ENCODE measurements at regions not wholly inside any gene's neighbourhood (a gene's known extent, or its start where the extent isn't known, plus 50 kb on each side); places are given as distances from the start of the nearest gene placed in this dataset.
A peak's percentile ranks its signal among the peaks of the same experiment; 100 is the strongest.
"Not testable (repeated sequence)": the region's sequence is repeated elsewhere in the genome, so short reads cannot be mapped to it uniquely, and the experiment has no call there.

DNA sequence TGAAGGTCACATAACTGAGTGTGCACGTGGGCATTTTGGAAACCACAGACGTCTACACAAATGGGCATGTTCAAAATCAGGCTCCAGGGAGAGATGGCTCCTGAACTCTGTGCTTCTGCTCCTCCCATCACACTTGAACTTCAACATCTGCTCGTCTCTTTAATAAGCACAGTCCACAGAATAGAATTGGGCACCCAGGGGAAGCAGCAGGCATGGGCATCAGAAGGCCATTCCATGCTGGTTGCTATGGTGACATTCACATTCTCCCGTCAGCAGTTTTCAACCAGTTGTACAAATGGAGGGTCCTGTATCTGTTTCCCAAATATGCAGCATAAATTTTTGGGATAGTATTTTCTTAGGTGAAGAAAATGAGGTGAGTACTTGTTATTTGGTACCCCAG lies 183.7 kb upstream of the COPS8 start:
- DNase-seq (ENCODE audit: low spot score): no peak

DNA sequence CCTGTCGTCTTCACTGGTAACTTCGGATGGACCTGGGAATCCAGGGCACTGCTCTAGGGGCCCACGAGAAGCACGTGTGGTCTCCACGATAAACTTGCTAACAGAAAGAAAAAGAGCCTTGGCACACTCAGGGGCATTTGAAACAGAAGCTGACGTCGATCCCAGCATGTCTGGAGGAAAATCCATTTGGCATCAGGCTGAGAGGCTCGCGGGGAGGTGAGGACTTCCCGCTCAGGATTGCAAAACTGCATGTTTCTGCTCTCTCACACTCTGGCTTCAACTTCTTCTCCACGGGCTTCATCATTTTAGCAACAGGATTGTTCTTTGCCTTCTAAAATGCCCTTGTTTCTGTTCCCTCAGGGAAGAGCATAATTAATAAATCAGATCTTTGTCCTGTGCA lies 181.7 kb upstream of the COPS8 start:
- DNase-seq (ENCODE audit: low spot score): peak; percentile 36

GRCh38 chr2:236904389-236905263 lies 181.1 kb upstream of the COPS8 start:
- no peak for DNase-seq (ENCODE audit: low spot score)

DNA sequence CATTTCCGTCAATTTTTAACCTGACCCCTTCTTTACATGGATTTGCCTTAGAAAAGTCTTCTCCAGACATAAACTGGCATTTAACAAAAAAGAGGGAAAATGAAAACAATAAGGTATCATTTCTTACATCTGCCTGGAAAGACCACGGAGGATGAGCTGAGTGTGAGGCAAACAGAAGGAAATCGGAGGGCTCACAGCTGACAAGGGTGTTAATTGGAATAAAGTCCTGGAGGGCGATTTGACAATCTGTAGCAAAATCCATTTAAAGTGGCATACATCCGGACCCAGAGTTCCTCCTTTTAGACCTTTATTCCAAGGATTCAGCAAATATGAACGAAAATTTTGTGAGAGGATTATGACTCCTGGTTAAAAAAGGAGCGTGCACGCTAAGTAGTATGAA lies 179.7 kb upstream of the COPS8 start:
- DNase-seq (ENCODE audit: low spot score): no peak

DNA sequence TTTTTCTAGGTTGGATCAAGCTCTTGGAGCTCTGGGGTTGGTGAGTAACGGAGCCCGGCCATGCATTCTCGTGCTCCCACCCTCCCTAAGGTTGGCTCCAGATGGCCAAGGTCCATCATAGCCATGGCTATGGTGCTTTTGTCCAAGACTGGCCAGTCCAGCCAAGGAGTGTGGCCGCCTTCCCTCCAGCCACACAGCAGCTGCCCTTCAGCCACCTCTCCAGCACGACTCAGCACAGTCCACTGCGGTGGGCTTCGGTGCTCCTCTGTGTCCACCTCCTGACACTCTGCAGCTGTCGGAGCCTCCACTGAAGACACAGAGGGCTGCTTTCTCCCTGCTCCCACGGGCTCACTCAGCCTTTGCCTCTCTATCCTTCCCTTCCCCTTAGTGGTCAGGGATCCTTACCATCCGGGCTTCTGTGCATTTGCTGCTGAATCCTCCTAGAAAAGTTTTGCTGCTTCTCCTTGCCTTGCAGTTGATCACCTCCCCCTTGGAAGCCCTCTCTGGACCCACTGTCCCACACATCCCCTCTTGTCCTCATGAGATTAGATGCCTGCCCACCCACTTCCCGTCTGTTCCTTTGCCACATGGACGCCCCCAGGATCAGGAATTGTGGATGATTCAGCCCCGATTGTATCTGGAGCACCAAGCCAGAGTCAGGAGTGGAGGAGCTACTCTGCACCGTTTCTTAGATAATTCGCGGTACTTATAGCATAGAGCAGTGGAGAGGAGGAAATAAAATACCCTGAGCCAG lies 177.1 kb upstream of the COPS8 start:
- no peak for DNase-seq (ENCODE audit: low spot score)

DNA sequence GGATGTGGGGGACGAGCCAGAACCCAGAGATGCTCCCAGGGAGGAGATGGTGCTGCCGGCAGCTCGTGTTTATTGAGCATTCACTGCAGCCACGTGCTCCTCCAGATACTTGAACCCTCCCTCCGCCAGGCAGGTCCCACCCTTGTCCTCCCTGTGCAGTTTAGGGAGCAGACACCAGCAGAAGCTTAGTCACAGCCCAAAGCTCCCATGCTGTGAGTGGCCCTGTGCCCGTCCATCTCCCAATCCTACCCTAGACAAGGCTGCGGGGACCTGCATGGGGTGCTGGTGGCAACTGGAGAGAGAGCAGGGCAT lies 176.5 kb upstream of the COPS8 start:
- no peak for DNase-seq (ENCODE audit: low spot score)

- no peak for DNase-seq (ENCODE audit: low spot score)
Observed at GRCh38 chr2:236909802-236910201, 175.9 kb upstream of the COPS8 start.

DNA sequence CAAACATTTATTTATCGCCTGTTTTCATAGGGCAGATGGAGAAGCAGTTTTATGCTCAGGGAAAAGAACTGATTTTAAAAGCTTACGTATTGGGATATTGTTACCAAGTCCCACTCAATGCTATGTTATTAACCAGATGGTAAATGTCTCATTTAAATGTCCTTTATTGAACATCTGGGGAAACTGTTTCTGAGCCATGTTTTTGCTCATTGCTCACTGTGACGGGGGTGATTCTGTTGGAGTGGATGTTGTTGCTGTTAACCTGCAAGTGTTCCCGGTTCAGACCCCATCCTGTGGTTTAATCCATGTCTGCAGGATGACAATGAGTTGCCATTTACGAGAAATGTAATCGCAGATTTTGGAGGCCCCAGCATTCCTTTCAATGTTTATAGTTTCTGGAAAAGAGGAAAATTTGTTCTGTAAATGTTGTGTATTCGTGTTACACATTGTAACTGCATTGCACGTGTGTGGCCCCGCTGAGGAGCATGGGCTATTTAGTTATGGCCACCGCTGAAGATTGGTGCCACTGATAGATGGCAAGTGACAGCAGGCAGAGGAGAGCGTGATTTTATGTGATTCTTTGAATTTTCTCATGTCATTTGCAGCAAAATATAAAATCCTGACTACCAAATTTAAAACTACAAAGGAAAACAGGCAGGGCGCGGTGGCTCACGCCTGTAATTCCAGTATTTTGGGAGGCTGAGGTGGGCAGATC lies 174.8 kb upstream of the COPS8 start:
- no peak for DNase-seq (ENCODE audit: low spot score)

DNA sequence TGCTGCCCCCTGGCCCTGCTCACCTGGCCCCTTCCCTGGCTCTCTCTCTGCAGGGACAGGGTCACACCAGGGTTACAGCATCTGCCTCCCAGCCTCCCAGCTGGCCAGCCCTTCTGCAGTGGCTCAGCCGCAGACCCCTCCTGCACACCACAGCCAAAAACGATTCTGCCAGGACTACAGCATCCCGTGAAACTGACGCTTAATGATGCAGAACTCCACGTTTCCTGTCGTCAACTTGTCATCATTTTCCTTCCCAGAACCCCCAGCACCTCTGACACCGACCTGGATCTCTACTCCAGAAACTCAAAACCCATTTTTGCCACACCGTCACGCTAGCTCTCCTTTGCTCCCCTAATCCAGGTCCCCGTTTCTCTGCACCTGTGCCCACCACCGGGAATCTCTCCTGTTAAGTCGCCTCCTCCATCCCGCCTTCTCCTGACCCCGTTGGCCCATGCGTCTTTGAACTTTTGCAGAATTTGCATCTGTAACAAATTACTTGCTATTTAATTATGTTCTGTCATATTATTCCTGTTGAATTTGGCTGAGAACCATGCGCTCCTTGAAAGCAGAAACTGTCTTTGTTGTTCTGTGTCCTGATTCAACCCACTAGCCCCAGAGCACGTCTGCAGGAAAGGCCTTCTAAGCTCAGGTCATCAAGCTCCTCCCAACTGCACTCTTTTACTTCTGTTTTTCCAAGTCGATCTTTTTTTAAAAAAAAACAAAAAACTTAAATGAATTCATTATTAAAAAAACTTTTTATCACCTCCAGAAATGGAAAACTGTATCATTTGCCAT lies 173.2 kb upstream of the COPS8 start:
- no peak for DNase-seq (ENCODE audit: low spot score)

GRCh38 chr2:236915186-236915585 lies 170.5 kb upstream of the COPS8 start:
- no peak for DNase-seq (ENCODE audit: low spot score)

DNA sequence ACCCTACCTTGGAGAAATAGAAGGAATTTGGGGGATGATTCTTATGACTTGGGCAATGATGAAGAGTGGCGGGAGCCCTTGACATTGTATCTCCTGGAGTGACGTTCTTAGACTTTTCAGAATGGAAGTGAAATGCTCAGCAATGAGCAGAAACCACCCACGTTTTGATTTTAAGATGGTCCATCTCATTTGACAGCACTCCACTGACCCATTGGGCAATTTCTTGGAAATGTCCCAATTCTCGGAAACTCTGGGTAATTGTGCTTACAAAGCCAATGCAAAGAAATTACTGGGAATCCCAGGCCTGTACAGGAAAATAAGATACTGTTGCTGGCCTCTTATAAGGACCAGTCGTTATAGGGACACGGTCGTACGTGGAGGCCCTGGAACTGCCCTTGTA lies 170.0 kb upstream of the COPS8 start:
- no peak for DNase-seq (ENCODE audit: low spot score)

DNA sequence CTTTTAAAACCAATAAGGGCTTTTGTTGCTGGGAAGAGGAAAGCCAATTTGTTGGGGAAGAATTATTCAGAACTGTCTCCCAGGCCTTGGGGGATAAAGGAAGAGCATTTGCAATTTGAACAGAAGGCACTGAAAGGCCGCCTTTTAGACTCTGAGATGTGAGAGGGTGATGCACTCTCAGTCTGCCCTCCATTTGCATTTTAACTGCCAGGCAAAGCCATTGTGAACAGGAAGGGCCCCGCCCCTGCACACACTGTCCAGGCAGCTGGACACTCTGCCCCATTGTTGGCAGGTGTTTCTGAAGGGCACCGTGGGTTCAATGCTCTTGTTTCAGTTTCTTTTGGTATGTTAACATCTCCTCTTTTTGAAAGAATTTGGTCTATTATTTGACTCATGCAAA lies 169.5 kb upstream of the COPS8 start:
- DNase-seq (ENCODE audit: low spot score): no peak

- DNase-seq (ENCODE audit: low spot score): no peak
Observed at GRCh38 chr2:236916651-236917050, 169.0 kb upstream of the COPS8 start.

DNA sequence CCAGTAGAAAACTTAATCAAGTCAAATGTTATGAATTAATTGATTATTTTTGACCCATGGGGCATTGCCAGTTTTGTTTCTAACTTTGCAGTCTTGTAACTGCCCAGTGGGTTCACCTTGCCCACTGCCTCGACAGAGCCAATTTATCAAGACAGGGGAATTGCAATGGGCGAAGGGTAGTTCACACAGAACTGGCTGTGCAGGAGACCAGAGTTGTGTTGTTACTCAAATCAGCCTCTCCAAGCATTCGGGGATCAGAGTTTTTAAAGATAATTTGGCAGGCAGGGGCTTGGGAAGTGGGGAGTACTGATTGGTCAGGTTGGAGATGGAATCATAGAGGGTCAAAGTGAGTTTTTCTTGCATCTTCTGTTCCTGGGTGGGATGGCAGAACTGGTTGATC lies 168.5 kb upstream of the COPS8 start:
- no peak for DNase-seq (ENCODE audit: low spot score)

DNA sequence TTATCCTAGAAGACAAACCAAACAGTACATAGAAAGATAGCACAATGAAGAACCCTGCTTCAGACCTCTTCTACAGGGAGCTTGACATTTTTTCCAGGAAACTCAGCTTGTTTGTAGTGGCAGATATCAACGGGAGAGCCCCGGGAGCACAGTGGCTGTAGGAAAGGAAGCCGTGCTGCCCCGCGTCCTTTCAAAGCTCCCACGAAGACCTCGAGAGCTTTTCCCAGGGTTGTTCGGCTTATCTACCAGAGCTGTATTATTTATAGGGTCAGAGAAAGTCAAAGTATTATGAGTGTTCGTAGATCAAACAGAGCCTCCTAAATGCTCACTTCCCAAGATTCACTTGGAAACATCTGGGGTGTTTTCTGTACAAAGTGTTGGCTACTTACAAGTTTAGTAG lies 167.1 kb upstream of the COPS8 start:
- no peak for DNase-seq (ENCODE audit: low spot score)

- DNase-seq (ENCODE audit: low spot score): no peak
Observed at GRCh38 chr2:236919209-236919608, 166.5 kb upstream of the COPS8 start.

- not testable (repeated sequence) for DNase-seq (ENCODE audit: low spot score)
Observed at GRCh38 chr2:236919801-236920379, 165.8 kb upstream of the COPS8 start.

DNA sequence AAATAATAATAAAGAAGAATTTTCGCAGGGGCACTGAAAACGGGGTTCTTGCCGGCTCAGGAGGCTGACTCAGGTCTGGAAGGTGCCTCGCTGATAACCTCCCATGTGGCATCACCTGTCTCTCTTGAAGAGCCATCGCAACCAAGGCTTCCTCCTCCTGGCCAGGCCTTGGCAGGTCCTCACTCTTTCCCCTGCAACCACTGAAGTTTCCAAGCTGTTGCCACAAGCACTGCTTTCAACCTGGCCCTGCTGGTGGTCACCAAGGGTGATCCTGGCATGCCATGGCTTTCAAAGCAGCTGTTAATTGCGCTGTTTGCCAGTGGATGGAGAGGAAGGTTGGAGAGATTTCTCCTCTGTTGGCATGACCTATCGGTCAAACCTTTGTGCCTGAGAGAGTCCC lies 163.6 kb upstream of the COPS8 start:
- no peak for DNase-seq (ENCODE audit: low spot score)

DNA sequence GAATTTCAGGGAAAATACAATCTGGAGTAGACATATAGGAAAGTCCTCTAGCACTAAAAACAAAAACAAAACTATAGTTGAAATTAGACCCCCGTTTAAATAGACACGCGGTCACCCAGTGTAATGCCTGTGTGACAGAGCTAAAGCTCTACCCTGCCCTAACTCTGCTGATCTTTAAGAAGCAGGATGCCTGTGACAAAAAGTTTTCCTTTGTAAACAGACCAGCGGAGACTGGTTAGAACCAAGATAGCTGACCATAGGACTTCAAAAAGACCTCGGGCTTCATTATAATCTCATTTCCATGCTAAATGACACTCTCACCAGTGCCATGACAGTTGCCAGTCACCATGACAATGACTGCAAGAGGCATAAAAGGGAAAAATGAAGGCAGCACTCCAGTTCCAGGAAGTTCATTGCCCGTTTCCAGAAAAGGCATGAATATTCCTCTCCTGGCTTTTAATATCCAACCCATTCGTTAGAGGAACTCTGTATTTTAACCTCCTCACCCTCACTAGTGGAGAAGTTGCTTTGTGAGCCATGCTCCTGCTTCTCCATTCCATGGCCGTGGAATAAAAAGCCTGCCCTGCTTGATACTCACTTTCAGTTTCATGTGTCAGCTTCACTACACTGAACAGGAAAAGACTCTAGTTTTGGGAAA lies 157.2 kb upstream of the COPS8 start:
- DNase-seq (ENCODE audit: low spot score): no peak

- DNase-seq (ENCODE audit: low spot score): no peak
Observed at GRCh38 chr2:236932831-236933361, 152.8 kb upstream of the COPS8 start.

GRCh38 chr2:236934166-236934565 lies 151.5 kb upstream of the COPS8 start:
- DNase-seq (ENCODE audit: low spot score): no peak

All from GM03348 (cell line).